Tibial nerve (tissue), 4 donors: ENCODE measurements at regions not wholly inside any gene's neighbourhood (a gene's known extent, or its start where the extent isn't known, plus 50 kb on each side); places are given as distances from the start of the nearest gene placed in this dataset.

Source experiments
- EP300 ChIP-seq, 2 donors: sonication (generic); formaldehyde crosslinking; IDR thresholded peaks; one replicate each; pipeline ENCODE4 v1.6.1; 2017; ENCODE audit warnings: antibody characterized with exemption in 2 of 2, mild to moderate bottlenecking in 1 of 2
- POLR2A ChIP-seq, 2 donors: fragments of 450-650 bp; IDR thresholded peaks; one replicate each; pipeline ENCODE4 v1.6.1; 2017; ENCODE audit warnings: antibody characterized with exemption in 2 of 2, mild to moderate bottlenecking in 2 of 2, moderate library complexity in 2 of 2
- TF ChIP-seq, protein P1 (sequence below), 5 experiments: fragments of 200-600 bp in 3 of 5; fragments of 450-650 bp in 2 of 5; sonication (generic) in 3 of 5; IDR thresholded peaks; one replicate each; pipeline ENCODE4 v1.5.1; 2016 to 2019; ENCODE audit warnings: antibody characterized with exemption in 5 of 5, mild to moderate bottlenecking in 3 of 5, moderate library complexity in 2 of 5

DNA sequence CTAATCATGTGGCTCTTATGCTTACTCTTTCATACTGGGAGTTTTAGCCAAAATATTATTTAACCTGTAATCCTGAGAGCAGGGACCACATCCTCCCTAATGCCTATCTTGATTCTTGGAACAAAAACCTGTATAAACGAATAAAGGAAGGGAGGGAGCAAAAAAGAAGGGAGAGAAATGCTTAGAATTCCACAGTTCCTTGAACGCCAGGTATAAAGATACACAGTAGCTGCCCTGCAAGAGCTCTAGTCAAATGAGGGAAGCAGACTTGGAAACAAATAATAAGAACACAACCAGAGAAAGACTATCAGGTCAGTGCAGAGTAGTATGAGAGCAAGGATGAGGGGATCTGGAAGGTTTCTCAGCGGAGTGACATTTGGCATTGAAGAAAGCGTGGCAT lies 116.3 kb downstream of the SLC30A10 start:
- TF ChIP-seq, protein P1, sequence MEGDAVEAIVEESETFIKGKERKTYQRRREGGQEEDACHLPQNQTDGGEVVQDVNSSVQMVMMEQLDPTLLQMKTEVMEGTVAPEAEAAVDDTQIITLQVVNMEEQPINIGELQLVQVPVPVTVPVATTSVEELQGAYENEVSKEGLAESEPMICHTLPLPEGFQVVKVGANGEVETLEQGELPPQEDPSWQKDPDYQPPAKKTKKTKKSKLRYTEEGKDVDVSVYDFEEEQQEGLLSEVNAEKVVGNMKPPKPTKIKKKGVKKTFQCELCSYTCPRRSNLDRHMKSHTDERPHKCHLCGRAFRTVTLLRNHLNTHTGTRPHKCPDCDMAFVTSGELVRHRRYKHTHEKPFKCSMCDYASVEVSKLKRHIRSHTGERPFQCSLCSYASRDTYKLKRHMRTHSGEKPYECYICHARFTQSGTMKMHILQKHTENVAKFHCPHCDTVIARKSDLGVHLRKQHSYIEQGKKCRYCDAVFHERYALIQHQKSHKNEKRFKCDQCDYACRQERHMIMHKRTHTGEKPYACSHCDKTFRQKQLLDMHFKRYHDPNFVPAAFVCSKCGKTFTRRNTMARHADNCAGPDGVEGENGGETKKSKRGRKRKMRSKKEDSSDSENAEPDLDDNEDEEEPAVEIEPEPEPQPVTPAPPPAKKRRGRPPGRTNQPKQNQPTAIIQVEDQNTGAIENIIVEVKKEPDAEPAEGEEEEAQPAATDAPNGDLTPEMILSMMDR (IDR thresholded peaks at IDR 0.05): no peak
- TF ChIP-seq EP300 (IDR thresholded peaks at IDR 0.05) (no peak), POLR2A (IDR thresholded peaks at IDR 0.05) (no peak)
